K562 (cell line): ENCODE measurements at regions not wholly inside any gene's neighbourhood (a gene's known extent, or its start where the extent isn't known, plus 50 kb on each side); places are given as distances from the start of the nearest gene placed in this dataset.

ENCODE experiments used
- ATAC-seq: fragments of 200-7000 bp; cut with Tn5 transposase; 3 replicates; pipeline ENCODE4 v1.9.1; 2020; ENCODE audit warnings: moderate library complexity
- BruUV-seq: library from RNA; stranded (reverse); fragments of 400-500 nt; replicated peaks from 2 replicates; lab custom pipeline; 2021; lab: Mats Ljungman, UMichigan
- CTCF ChIA-PET: fragments of 300-600 bp; formaldehyde crosslinking; extraction: SDS; loops from one replicate; lab custom pipeline; 2021; ENCODE audit warnings: low intra/inter-chr PET ratio; lab: Yijun Ruan, JAX
- POLR2A ChIA-PET: fragments of 300-600, 350-650 bp; sonication (Branson Sonifier 250); formaldehyde crosslinking; extraction: SDS; loops from one replicate; lab custom pipeline; 2021; ENCODE audit warnings: antibody characterized with exemption, inconsistent platforms; lab: Yijun Ruan, JAX
- DNase-seq, 4 experiments: peaks; one replicate each; pipeline versions ENCODE4 v3.0.0 to v3.0.0-alpha.2; 2011 to 2018; ENCODE audit warnings: low spot score in 3 of 4, mixed read lengths in 3 of 4; ENCODE audit errors: extremely low read depth in 1 of 4
- FAIRE-seq: peaks from 2 replicates; lab custom pipeline; 2011; peaks lifted over from hg19 to GRCh38; lab: Jason Lieb, UNC
- H2AFZ ChIP-seq: 2 replicates; pipeline ENCODE4 v1.6.0; 2011; ENCODE audit warnings: low read depth, low read length, control low read depth, inconsistent platforms
- H3K27ac ChIP-seq: fragments of 200-600 bp; 3 replicates; pipeline ENCODE4 v1.8.0; 2011; ENCODE audit warnings: low read depth, mild to moderate bottlenecking, control low read depth, inconsistent platforms, low read length, moderate library complexity, mixed read lengths; ENCODE audit errors: extremely low read depth
- H3K27me3 ChIP-seq, 2 experiments: fragments of 300-600 bp in 1 of 2; 2 replicates in 1 of 2; 3 replicates in 1 of 2; pipeline versions ENCODE4 v1.6.0 to v1.8.0; 2011; ENCODE audit warnings: inconsistent platforms in 2 of 2, low read length in 2 of 2, mild to moderate bottlenecking in 1 of 2, mixed read lengths in 1 of 2, moderate library complexity in 1 of 2; ENCODE audit not compliant: control insufficient read depth in 2 of 2, insufficient read depth in 2 of 2
- H3K36me3 ChIP-seq: fragments of 300-600 bp; 3 replicates; pipeline ENCODE4 v1.8.0; 2011; ENCODE audit warnings: mild to moderate bottlenecking, low read length, inconsistent platforms; ENCODE audit not compliant: control insufficient read depth, insufficient read depth
- H3K4me1 ChIP-seq, 2 experiments: fragments of 200-600 bp in 1 of 2; replicated peaks in 1 of 2; 2 replicates in 1 of 2; 3 replicates in 1 of 2; pipeline versions ENCODE4 v1.5.1 to v1.8.0; 2011; ENCODE audit warnings: inconsistent platforms in 2 of 2, low read length in 2 of 2, mild to moderate bottlenecking in 1 of 2, mixed read lengths in 1 of 2, moderate library complexity in 1 of 2; ENCODE audit not compliant: control insufficient read depth in 2 of 2, insufficient read depth in 2 of 2
- H3K4me2 ChIP-seq: 2 replicates; pipeline ENCODE4 v1.6.1; 2011; ENCODE audit warnings: low read length, control low read depth, inconsistent platforms, mixed read lengths; ENCODE audit not compliant: insufficient read depth
- H3K4me3 ChIP-seq: fragments of 200-600 bp; sonication (generic), shearing (Covaris generic); 2 replicates; pipeline ENCODE4 v1.5.1; 2016; ENCODE audit warnings: control low read depth, inconsistent platforms
- H3K79me2 ChIP-seq: fragments of 200-600 bp; 3 replicates; pipeline ENCODE4 v1.8.0; 2011; ENCODE audit warnings: low read length, inconsistent platforms; ENCODE audit not compliant: control insufficient read depth, insufficient read depth
- H3K9ac ChIP-seq, 2 experiments: 2 replicates each; pipeline versions ENCODE4 v1.6.0 to v1.6.1; 2011; ENCODE audit warnings: low read depth in 2 of 2, low read length in 2 of 2, control low read depth in 1 of 2, inconsistent platforms in 1 of 2, mild to moderate bottlenecking in 1 of 2, mixed read lengths in 1 of 2; ENCODE audit not compliant: insufficient read depth in 1 of 2
- H3K9me1 ChIP-seq: one replicate; pipeline ENCODE4 v1.6.0; 2011; ENCODE audit warnings: inconsistent platforms, mild to moderate bottlenecking, low read length, moderate library complexity; ENCODE audit not compliant: control insufficient read depth, insufficient read depth
- H3K9me3 ChIP-seq: replicated peaks from 2 replicates; pipeline ENCODE4 v1.5.1; 2011; ENCODE audit warnings: low read depth, low read length, inconsistent platforms; ENCODE audit not compliant: control insufficient read depth, insufficient read depth
- H4K20me1 ChIP-seq: replicated peaks from 2 replicates; pipeline ENCODE4 v1.6.1; 2011; ENCODE audit warnings: low read length, inconsistent platforms, mixed read lengths; ENCODE audit not compliant: control insufficient read depth, insufficient read depth
- CREB3 ChIP-seq: fragments of 450-650 bp; conservative IDR thresholded peaks from 2 replicates; pipeline ENCODE4 v1.6.1; 2016; ENCODE audit warnings: missing genetic modification characterization, low read depth, mild to moderate bottlenecking, missing compliant biosample characterization, moderate library complexity
- GATA2 ChIP-seq: sonication (generic); formaldehyde crosslinking; IDR thresholded peaks from 2 replicates; pipeline ENCODE4 v1.4.0; 2020; ENCODE audit warnings: mild to moderate bottlenecking, missing genetic modification reagents
- HCFC1 ChIP-seq: IDR thresholded peaks from 2 replicates; pipeline ENCODE4 v1.6.1; 2012; ENCODE audit warnings: low read depth, low read length, improper control_type of control experiment
- MTF1 ChIP-seq: fragments of 250-450 bp; sonication (Bioruptor Pico); IDR thresholded peaks from 2 replicates; pipeline ENCODE4 v1.9.0; 2021; ENCODE audit warnings: moderate library complexity, mild to moderate bottlenecking, inconsistent platforms, borderline replicate concordance
- PURB ChIP-seq: sonication (generic); formaldehyde crosslinking; IDR thresholded peaks from 2 replicates; pipeline ENCODE4 v1.9.0; 2021; ENCODE audit warnings: low read depth, mild to moderate bottlenecking, missing genetic modification reagents
- RBBP5 ChIP-seq: fragments of 200-600 bp; sonication (generic); IDR thresholded peaks from 2 replicates; pipeline ENCODE4 v1.6.1; 2012; ENCODE audit warnings: borderline replicate concordance, mild to moderate bottlenecking, low read length, control low read depth, inconsistent platforms; ENCODE audit not compliant: insufficient read depth, poor library complexity, severe bottlenecking
- RFX1 ChIP-seq: fragments of 450-650 bp; IDR thresholded peaks from 2 replicates; pipeline ENCODE4 v1.6.1; 2016; ENCODE audit warnings: mild to moderate bottlenecking, moderate library complexity
- TAF1 ChIP-seq: IDR thresholded peaks from 2 replicates; pipeline ENCODE4 v1.6.1; 2011; ENCODE audit warnings: mild to moderate bottlenecking, low read length, moderate library complexity; ENCODE audit not compliant: insufficient read depth, control insufficient read depth, severe bottlenecking; ENCODE audit errors: extremely low read depth
- TBP ChIP-seq: optimal IDR thresholded peaks from 2 replicates; pipeline ENCODE3; 2011; ENCODE audit warnings: low read depth, low read length, improper control_type of control experiment
- TEAD2 ChIP-seq: fragments of 450-650 bp; IDR thresholded peaks from 2 replicates; pipeline ENCODE4 v1.6.1; 2016; ENCODE audit warnings: missing genetic modification characterization, control low read depth, missing compliant biosample characterization
- ZBTB1 ChIP-seq: sonication (generic); formaldehyde crosslinking; IDR thresholded peaks from 2 replicates; pipeline ENCODE4 v1.8.1; 2023; ENCODE audit warnings: missing genetic modification reagents, low read depth, mild to moderate bottlenecking, borderline replicate concordance
- WGBS: fragments of 100-300 bp; shearing (Covaris generic); methylation state at CpG from one replicate; pipeline ENCODE4 v1.1.6; 2016; ENCODE audit warnings: low coverage, mixed read lengths; ENCODE audit not compliant: insufficient coverage; ENCODE audit errors: missing lambda C conversion rate; 5-methylcytosine and 5-hydroxymethylcytosine counted together
- in situ Hi-C: fragments of 300-500 bp; cut with MboI; formaldehyde crosslinking; loops from 4 replicates; pipeline ENCODE4 v1.15.0; 2018; ENCODE audit warnings: inconsistent platforms, mixed read lengths
- intact Hi-C: fragments of 100-400 bp; cut with micrococcal nuclease; formaldehyde crosslinking; loops from 2 replicates; pipeline ENCODE4 v1.14.2; 2022
- TF ChIP-seq, protein P1 (sequence below): fragments of 250-450 bp; sonication (Bioruptor Pico); IDR thresholded peaks from 2 replicates; pipeline ENCODE4 v1.5.1; 2021; ENCODE audit warnings: mild to moderate bottlenecking
- TF ChIP-seq, protein P2 (sequence below): fragments of 450-650 bp; IDR thresholded peaks from 2 replicates; pipeline ENCODE4 v1.6.1; 2017; ENCODE audit warnings: antibody characterized with exemption

GRCh38 chr5:103445426-103446035, 117.1 kb downstream of the NUDT12 start:
- ATAC-seq (no peak), FAIRE-seq (no peak), DNase-seq (no peak)
- H3K4me3 ChIP-seq: no peak overlapping the region
- H4K20me1 ChIP-seq: no peaks in the 10 kb centered on the region
- no peak overlapping the region for H3K27ac ChIP-seq
- no peaks in the 10 kb centered on the region for H3K36me3 ChIP-seq
- 1% methylated on average over 5 of the region's 5 CpGs for WGBS
- POLR2A ChIA-PET: no interaction called here
- H3K4me1 ChIP-seq: no peaks in the 10 kb centered on the region
- TF ChIP-seq PURB (CRISPR knock-in tag): no peak
- TF ChIP-seq TBP: no peak
- TF ChIP-seq MTF1 (CRISPR knock-in tag): no peak
- TF ChIP-seq, protein P1, sequence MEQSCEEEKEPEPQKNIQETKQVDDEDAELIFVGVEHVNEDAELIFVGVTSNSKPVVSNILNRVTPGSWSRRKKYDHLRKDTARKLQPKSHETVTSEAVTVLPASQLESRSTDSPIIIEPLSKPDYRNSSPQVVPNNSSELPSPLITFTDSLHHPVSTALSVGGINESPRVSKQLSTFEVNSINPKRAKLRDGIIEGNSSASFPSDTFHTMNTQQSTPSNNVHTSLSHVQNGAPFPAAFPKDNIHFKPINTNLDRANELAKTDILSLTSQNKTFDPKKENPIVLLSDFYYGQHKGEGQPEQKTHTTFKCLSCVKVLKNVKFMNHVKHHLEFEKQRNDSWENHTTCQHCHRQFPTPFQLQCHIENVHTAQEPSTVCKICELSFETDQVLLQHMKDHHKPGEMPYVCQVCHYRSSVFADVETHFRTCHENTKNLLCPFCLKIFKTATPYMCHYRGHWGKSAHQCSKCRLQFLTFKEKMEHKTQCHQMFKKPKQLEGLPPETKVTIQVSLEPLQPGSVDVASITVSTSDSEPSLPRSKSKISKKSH: no peak
- no peak for TF ChIP-seq TEAD2 (tag)
- no peak for TF ChIP-seq ZBTB1 (CRISPR knock-in tag)
- TF ChIP-seq, protein P2, sequence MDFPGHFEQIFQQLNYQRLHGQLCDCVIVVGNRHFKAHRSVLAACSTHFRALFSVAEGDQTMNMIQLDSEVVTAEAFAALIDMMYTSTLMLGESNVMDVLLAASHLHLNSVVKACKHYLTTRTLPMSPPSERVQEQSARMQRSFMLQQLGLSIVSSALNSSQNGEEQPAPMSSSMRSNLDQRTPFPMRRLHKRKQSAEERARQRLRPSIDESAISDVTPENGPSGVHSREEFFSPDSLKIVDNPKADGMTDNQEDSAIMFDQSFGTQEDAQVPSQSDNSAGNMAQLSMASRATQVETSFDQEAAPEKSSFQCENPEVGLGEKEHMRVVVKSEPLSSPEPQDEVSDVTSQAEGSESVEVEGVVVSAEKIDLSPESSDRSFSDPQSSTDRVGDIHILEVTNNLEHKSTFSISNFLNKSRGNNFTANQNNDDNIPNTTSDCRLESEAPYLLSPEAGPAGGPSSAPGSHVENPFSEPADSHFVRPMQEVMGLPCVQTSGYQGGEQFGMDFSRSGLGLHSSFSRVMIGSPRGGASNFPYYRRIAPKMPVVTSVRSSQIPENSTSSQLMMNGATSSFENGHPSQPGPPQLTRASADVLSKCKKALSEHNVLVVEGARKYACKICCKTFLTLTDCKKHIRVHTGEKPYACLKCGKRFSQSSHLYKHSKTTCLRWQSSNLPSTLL: no peak
- no peak for TF ChIP-seq GATA2
- no peak for TF ChIP-seq RBBP5
- no peak for TF ChIP-seq TAF1
- TF ChIP-seq RFX1: no peak
- no peak for TF ChIP-seq CREB3 (tag)
- TF ChIP-seq HCFC1: no peak
- H3K79me2 ChIP-seq: no peaks in the 10 kb centered on the region
- in situ Hi-C loops: no loop called here
- intact Hi-C loops: no loop called here
- H3K4me2 ChIP-seq: no peak overlapping the region
- no peaks in the 10 kb centered on the region for H3K9me1 ChIP-seq
- H3K9me3 ChIP-seq: no peaks in the 10 kb centered on the region
- CTCF ChIA-PET: no interaction called here
- no peak overlapping the region for H2AFZ ChIP-seq
- no peak overlapping the region for H3K9ac ChIP-seq
- no peaks in the 10 kb centered on the region for H3K27me3 ChIP-seq
- BruUV-seq: no TSS peak
